ENCODE measurements at regions not wholly inside any gene's neighbourhood (a gene's known extent, or its start where the extent isn't known, plus 50 kb on each side); places are given as distances from the start of the nearest gene placed in this dataset.
"Not testable (repeated sequence)": the region's sequence is repeated elsewhere in the genome, so short reads cannot be mapped to it uniquely, and the experiment has no call there.

GRCh38 chr4:31024781-31025180 lies 304.6 kb downstream of the PCDH7 start:
- not testable (repeated sequence) for H3K9ac ChIP-seq (ENCODE audit: low read depth, low read length); H3K36me3 ChIP-seq (ENCODE audit: control insufficient read depth, insufficient read depth, low read length)

GRCh38 chr4:31026256-31026655 lies 306.1 kb downstream of the PCDH7 start:
- Histone ChIP-seq H3K4me3 (ENCODE audit: low read depth, low read length) (no peak overlapping the region), H3K4me1 (ENCODE audit: control insufficient read depth, insufficient read depth, low read length) (peaks cover 13% of the 10 kb centered on the region), H3K9ac (ENCODE audit: low read depth, low read length) (no peak overlapping the region), H3K27me3 (ENCODE audit: control insufficient read depth, insufficient read depth, low read length) (no peaks in the 10 kb centered on the region), H3K9me3 (ENCODE audit: control insufficient read depth, insufficient read depth, low read length) (no peaks in the 10 kb centered on the region), H3K36me3 (ENCODE audit: control insufficient read depth, insufficient read depth, low read length) (no peaks in the 10 kb centered on the region)

More at GRCh38 chr4:31024781-31025180, 304.6 kb downstream of the PCDH7 start:
- not testable (repeated sequence) for H3K4me3 ChIP-seq (ENCODE audit: low read depth, low read length); H3K27me3 ChIP-seq (ENCODE audit: control insufficient read depth, insufficient read depth, low read length); H3K4me1 ChIP-seq (ENCODE audit: control insufficient read depth, insufficient read depth, low read length); H3K9me3 ChIP-seq (ENCODE audit: control insufficient read depth, insufficient read depth, low read length)

GRCh38 chr4:31034550-31034949 lies 314.4 kb downstream of the PCDH7 start:
- Histone ChIP-seq H3K4me1 (ENCODE audit: control insufficient read depth, insufficient read depth, low read length) (peaks cover 18% of the 10 kb centered on the region), H3K4me3 (ENCODE audit: low read depth, low read length) (no peak overlapping the region), H3K9ac (ENCODE audit: low read depth, low read length) (no peak overlapping the region), H3K27me3 (ENCODE audit: control insufficient read depth, insufficient read depth, low read length) (no peaks in the 10 kb centered on the region), H3K9me3 (ENCODE audit: control insufficient read depth, insufficient read depth, low read length) (no peaks in the 10 kb centered on the region), H3K36me3 (ENCODE audit: control insufficient read depth, insufficient read depth, low read length) (no peaks in the 10 kb centered on the region)

- no peak overlapping the region for H3K4me3 ChIP-seq (ENCODE audit: low read depth, low read length)
- H3K27me3 ChIP-seq (ENCODE audit: control insufficient read depth, insufficient read depth, low read length), result no peaks in the 10 kb centered on the region
- peaks cover 9% of the 10 kb centered on the region for H3K4me1 ChIP-seq (ENCODE audit: control insufficient read depth, insufficient read depth, low read length)
- H3K36me3 ChIP-seq (ENCODE audit: control insufficient read depth, insufficient read depth, low read length), result no peaks in the 10 kb centered on the region
- no peak overlapping the region for H3K9ac ChIP-seq (ENCODE audit: low read depth, low read length)
- H3K9me3 ChIP-seq (ENCODE audit: control insufficient read depth, insufficient read depth, low read length), result no peaks in the 10 kb centered on the region
These were observed 315.6 kb downstream of the PCDH7 start for GRCh38 chr4:31035761-31036160.

GRCh38 chr4:31037703-31038102 lies 317.5 kb downstream of the PCDH7 start:
- no peaks in the 10 kb centered on the region for H3K36me3 ChIP-seq (ENCODE audit: control insufficient read depth, insufficient read depth, low read length)
- H3K4me1 ChIP-seq (ENCODE audit: control insufficient read depth, insufficient read depth, low read length), result peaks cover 18% of the 10 kb centered on the region
- no peaks in the 10 kb centered on the region for H3K9me3 ChIP-seq (ENCODE audit: control insufficient read depth, insufficient read depth, low read length)
- no peak overlapping the region for H3K4me3 ChIP-seq (ENCODE audit: low read depth, low read length)
- H3K9ac ChIP-seq (ENCODE audit: low read depth, low read length), result no peak overlapping the region
- H3K27me3 ChIP-seq (ENCODE audit: control insufficient read depth, insufficient read depth, low read length), result no peaks in the 10 kb centered on the region

GRCh38 chr4:31039382-31039781 lies 319.2 kb downstream of the PCDH7 start:
- Histone ChIP-seq H3K9ac (ENCODE audit: low read depth, low read length) (no peak overlapping the region), H3K4me3 (ENCODE audit: low read depth, low read length) (no peak overlapping the region), H3K4me1 (ENCODE audit: control insufficient read depth, insufficient read depth, low read length) (peaks cover 32% of the 10 kb centered on the region), H3K9me3 (ENCODE audit: control insufficient read depth, insufficient read depth, low read length) (no peaks in the 10 kb centered on the region), H3K36me3 (ENCODE audit: control insufficient read depth, insufficient read depth, low read length) (no peaks in the 10 kb centered on the region), H3K27me3 (ENCODE audit: control insufficient read depth, insufficient read depth, low read length) (no peaks in the 10 kb centered on the region)

- H3K9me3 ChIP-seq (ENCODE audit: control insufficient read depth, insufficient read depth, low read length), result no peaks in the 10 kb centered on the region
- H3K36me3 ChIP-seq (ENCODE audit: control insufficient read depth, insufficient read depth, low read length), result no peaks in the 10 kb centered on the region
- no peak overlapping the region for H3K9ac ChIP-seq (ENCODE audit: low read depth, low read length)
- no peak overlapping the region for H3K4me3 ChIP-seq (ENCODE audit: low read depth, low read length)
- no peaks in the 10 kb centered on the region for H3K27me3 ChIP-seq (ENCODE audit: control insufficient read depth, insufficient read depth, low read length)
- peaks cover 28% of the 10 kb centered on the region for H3K4me1 ChIP-seq (ENCODE audit: control insufficient read depth, insufficient read depth, low read length)
These were observed 319.9 kb downstream of the PCDH7 start for GRCh38 chr4:31040106-31040505.

GRCh38 chr4:31041385-31041784 lies 321.2 kb downstream of the PCDH7 start:
- no peak overlapping the region for H3K4me3 ChIP-seq (ENCODE audit: low read depth, low read length)
- H3K27me3 ChIP-seq (ENCODE audit: control insufficient read depth, insufficient read depth, low read length), result no peaks in the 10 kb centered on the region
- no peaks in the 10 kb centered on the region for H3K36me3 ChIP-seq (ENCODE audit: control insufficient read depth, insufficient read depth, low read length)
- H3K4me1 ChIP-seq (ENCODE audit: control insufficient read depth, insufficient read depth, low read length), result peaks cover 30% of the 10 kb centered on the region
- H3K9me3 ChIP-seq (ENCODE audit: control insufficient read depth, insufficient read depth, low read length), result no peaks in the 10 kb centered on the region
- H3K9ac ChIP-seq (ENCODE audit: low read depth, low read length), result no peak overlapping the region

GRCh38 chr4:31041853-31042252 lies 321.7 kb downstream of the PCDH7 start:
- no peak overlapping the region for H3K9ac ChIP-seq (ENCODE audit: low read depth, low read length)

GRCh38 chr4:31043382-31044062 lies 323.4 kb downstream of the PCDH7 start:
- Histone ChIP-seq H3K4me1 (ENCODE audit: control insufficient read depth, insufficient read depth, low read length) (peaks cover 30% of the 10 kb centered on the region), H3K4me3 (ENCODE audit: low read depth, low read length) (no peak overlapping the region), H3K9ac (ENCODE audit: low read depth, low read length) (no peak overlapping the region)

More at GRCh38 chr4:31041853-31042252, 321.7 kb downstream of the PCDH7 start:
- Histone ChIP-seq H3K27me3 (ENCODE audit: control insufficient read depth, insufficient read depth, low read length) (no peaks in the 10 kb centered on the region), H3K4me3 (ENCODE audit: low read depth, low read length) (no peak overlapping the region), H3K36me3 (ENCODE audit: control insufficient read depth, insufficient read depth, low read length) (no peaks in the 10 kb centered on the region), H3K9me3 (ENCODE audit: control insufficient read depth, insufficient read depth, low read length) (no peaks in the 10 kb centered on the region), H3K4me1 (ENCODE audit: control insufficient read depth, insufficient read depth, low read length) (peaks cover 30% of the 10 kb centered on the region)

GRCh38 chr4:31045151-31045550 lies 325.0 kb downstream of the PCDH7 start:
- no peak overlapping the region for H3K9ac ChIP-seq (ENCODE audit: low read depth, low read length)
- H3K4me3 ChIP-seq (ENCODE audit: low read depth, low read length), result no peak overlapping the region
- no peaks in the 10 kb centered on the region for H3K27me3 ChIP-seq (ENCODE audit: control insufficient read depth, insufficient read depth, low read length)
- peaks cover 30% of the 10 kb centered on the region for H3K4me1 ChIP-seq (ENCODE audit: control insufficient read depth, insufficient read depth, low read length)
- no peaks in the 10 kb centered on the region for H3K9me3 ChIP-seq (ENCODE audit: control insufficient read depth, insufficient read depth, low read length)
- H3K36me3 ChIP-seq (ENCODE audit: control insufficient read depth, insufficient read depth, low read length), result no peaks in the 10 kb centered on the region

More at GRCh38 chr4:31043382-31044062, 323.4 kb downstream of the PCDH7 start:
- no peaks in the 10 kb centered on the region for H3K36me3 ChIP-seq (ENCODE audit: control insufficient read depth, insufficient read depth, low read length)
- H3K27me3 ChIP-seq (ENCODE audit: control insufficient read depth, insufficient read depth, low read length), result no peaks in the 10 kb centered on the region
- no peaks in the 10 kb centered on the region for H3K9me3 ChIP-seq (ENCODE audit: control insufficient read depth, insufficient read depth, low read length)

- Histone ChIP-seq H3K27me3 (ENCODE audit: control insufficient read depth, insufficient read depth, low read length) (no peaks in the 10 kb centered on the region), H3K4me1 (ENCODE audit: control insufficient read depth, insufficient read depth, low read length) (peaks cover 28% of the 10 kb centered on the region), H3K36me3 (ENCODE audit: control insufficient read depth, insufficient read depth, low read length) (no peaks in the 10 kb centered on the region), H3K9me3 (ENCODE audit: control insufficient read depth, insufficient read depth, low read length) (no peaks in the 10 kb centered on the region), H3K4me3 (ENCODE audit: low read depth, low read length) (no peak overlapping the region), H3K9ac (ENCODE audit: low read depth, low read length) (no peak overlapping the region)
These were observed 325.7 kb downstream of the PCDH7 start for GRCh38 chr4:31045724-31046318.
